Parathyroid adenoma (tissue), 2 donors: ENCODE measurements at regions not wholly inside any gene's neighbourhood (a gene's known extent, or its start where the extent isn't known, plus 50 kb on each side); places are given as distances from the start of the nearest gene placed in this dataset.

Experiments
- H2AFZ ChIP-seq: fragments of 300-600 bp; sonication (generic); one replicate; pipeline ENCODE4 v1.7.0; 2017; ENCODE audit warnings: antibody characterized with exemption, mild to moderate bottlenecking
- H3K27ac ChIP-seq: fragments of 300-600 bp; sonication (generic); one replicate; pipeline ENCODE4 v1.7.0; 2017
- H3K27me3 ChIP-seq: fragments of 300-600 bp; sonication (generic); one replicate; pipeline ENCODE4 v1.7.0; 2017; ENCODE audit warnings: low read length; ENCODE audit not compliant: control insufficient read depth, insufficient read depth
- H3K36me3 ChIP-seq: fragments of 300-600 bp; sonication (generic); one replicate; pipeline ENCODE4 v1.7.0; 2017; ENCODE audit warnings: low read length; ENCODE audit not compliant: control insufficient read depth, insufficient read depth
- H3K4me1 ChIP-seq: fragments of 300-600 bp; sonication (generic); one replicate; pipeline ENCODE4 v1.7.0; 2017; ENCODE audit warnings: control low read depth
- H3K4me2 ChIP-seq: fragments of 300-600 bp; sonication (generic); one replicate; pipeline ENCODE4 v1.7.0; 2017; ENCODE audit warnings: low read length
- H3K4me3 ChIP-seq: fragments of 300-600 bp; sonication (generic); one replicate; pipeline ENCODE4 v1.7.0; 2017; ENCODE audit warnings: low read depth, low read length
- H3K79me2 ChIP-seq: fragments of 300-600 bp; sonication (generic); one replicate; pipeline ENCODE4 v1.7.0; 2017; ENCODE audit warnings: control low read depth
- H3K9ac ChIP-seq: fragments of 300-600 bp; sonication (generic); one replicate; pipeline ENCODE4 v1.7.0; 2017; ENCODE audit warnings: mild to moderate bottlenecking
- H3K9me3 ChIP-seq: fragments of 300-600 bp; sonication (generic); one replicate; pipeline ENCODE4 v1.7.0; 2017; ENCODE audit warnings: low read length; ENCODE audit not compliant: control insufficient read depth
- CTCF ChIP-seq: fragments of 300-600 bp; sonication (generic); IDR thresholded peaks from one replicate; pipeline ENCODE4 v1.7.0; 2017; ENCODE audit warnings: antibody characterized with exemption, mild to moderate bottlenecking
- donor health status: primary hyperparathyroidism.

- peaks cover 4% of the 10 kb centered on the region for H3K4me1 ChIP-seq
- no peak for TF ChIP-seq CTCF
- H3K36me3 ChIP-seq: no peaks in the 10 kb centered on the region
- no peak overlapping the region for H2AFZ ChIP-seq
- H3K4me3 ChIP-seq: no peak overlapping the region
- H3K79me2 ChIP-seq: no peaks in the 10 kb centered on the region
- H3K4me2 ChIP-seq: no peak overlapping the region
- no peaks in the 10 kb centered on the region for H3K9me3 ChIP-seq
- H3K27ac ChIP-seq: no peak overlapping the region
- H3K9ac ChIP-seq: no peak overlapping the region
- no peaks in the 10 kb centered on the region for H3K27me3 ChIP-seq
Observed at GRCh38 chr10:43962346-43963191, 313.9 kb upstream of the ZNF32 start.

- no peaks in the 10 kb centered on the region for H3K79me2 ChIP-seq
- peak overlapping the region; percentile 42 for H2AFZ ChIP-seq
- TF ChIP-seq CTCF: no peak
- H3K4me3 ChIP-seq: no peak overlapping the region
- H3K4me2 ChIP-seq: no peak overlapping the region
- H3K9me3 ChIP-seq: no peaks in the 10 kb centered on the region
- no peaks in the 10 kb centered on the region for H3K36me3 ChIP-seq
- H3K27ac ChIP-seq: no peak overlapping the region
- H3K27me3 ChIP-seq: no peaks in the 10 kb centered on the region
- H3K4me1 ChIP-seq: peaks cover 4% of the 10 kb centered on the region
- no peak overlapping the region for H3K9ac ChIP-seq
Observed at GRCh38 chr10:43961523-43962345, 313.1 kb upstream of the ZNF32 start.

- Histone ChIP-seq H3K9me3 (no peaks in the 10 kb centered on the region), H3K4me2 (no peak overlapping the region), H3K27ac (peak overlapping the region; percentile 42), H3K27me3 (no peaks in the 10 kb centered on the region), H3K4me1 (peaks cover 4% of the 10 kb centered on the region), H3K36me3 (no peaks in the 10 kb centered on the region), H3K9ac (no peak overlapping the region), H3K79me2 (no peaks in the 10 kb centered on the region), H3K4me3 (no peak overlapping the region), H2AFZ (peak overlapping the region; percentile 42)
- no peak for TF ChIP-seq CTCF
Observed at GRCh38 chr10:43960981-43961380, 312.3 kb upstream of the ZNF32 start.

- no peak for TF ChIP-seq CTCF
- Histone ChIP-seq H3K4me3 (no peak overlapping the region), H3K9me3 (no peaks in the 10 kb centered on the region), H3K9ac (no peak overlapping the region), H2AFZ (no peak overlapping the region), H3K4me2 (no peak overlapping the region), H3K4me1 (peaks cover 4% of the 10 kb centered on the region), H3K79me2 (no peaks in the 10 kb centered on the region), H3K27ac (no peak overlapping the region), H3K36me3 (no peaks in the 10 kb centered on the region), H3K27me3 (no peaks in the 10 kb centered on the region)
Observed at GRCh38 chr10:43960477-43960876, 311.8 kb upstream of the ZNF32 start.
